MCF 10A (cell line): ENCODE measurements at regions not wholly inside any gene's neighbourhood (a gene's known extent, or its start where the extent isn't known, plus 50 kb on each side); places are given as distances from the start of the nearest gene placed in this dataset.

Source experiments
- BruUV-seq: library from RNA; stranded (reverse); fragments of 400-500 nt; replicated peaks from 2 replicates; lab custom pipeline; 2021; lab: Mats Ljungman, UMichigan
- CTCF ChIA-PET: fragments of 300-600 bp; sonication (Branson Sonifier 250); formaldehyde crosslinking; extraction: SDS; loops from one replicate; lab custom pipeline; 2021; ENCODE audit warnings: antibody characterized with exemption, inconsistent platforms; lab: Yijun Ruan, JAX
- POLR2A ChIA-PET: fragments of 300-600, 350-650 bp; sonication (Branson Sonifier 250); formaldehyde crosslinking; extraction: SDS; loops from one replicate; lab custom pipeline; 2020; ENCODE audit warnings: antibody characterized with exemption, inconsistent platforms; lab: Yijun Ruan, JAX
- DNase-seq: peaks from one replicate; pipeline ENCODE4 v3.0.0-alpha.2; 2018; ENCODE audit not compliant: unreplicated experiment
- H3K27ac Mint-ChIP-seq: one replicate; pipeline ENCODE4 v1.8.0; 2022; ENCODE audit warnings: mild to moderate bottlenecking, low read depth, mixed read lengths; ENCODE audit not compliant: unreplicated experiment
- H3K27me3 Mint-ChIP-seq: one replicate; pipeline ENCODE4 v1.8.0; 2022; ENCODE audit warnings: mixed read lengths; ENCODE audit not compliant: insufficient read depth, unreplicated experiment
- H3K36me3 Mint-ChIP-seq: one replicate; pipeline ENCODE4 v1.8.0; 2022; ENCODE audit warnings: mild to moderate bottlenecking, moderate library complexity, mixed read lengths; ENCODE audit not compliant: insufficient read depth, unreplicated experiment
- H3K4me1 Mint-ChIP-seq: one replicate; pipeline ENCODE4 v1.8.0; 2022; ENCODE audit warnings: mixed read lengths; ENCODE audit not compliant: insufficient read depth, unreplicated experiment
- H3K4me3 Mint-ChIP-seq: one replicate; pipeline ENCODE4 v1.8.0; 2022; ENCODE audit warnings: mild to moderate bottlenecking, moderate library complexity, mixed read lengths; ENCODE audit not compliant: unreplicated experiment
- H3K9me3 Mint-ChIP-seq: one replicate; pipeline ENCODE4 v1.8.0; 2022; ENCODE audit warnings: mixed read lengths; ENCODE audit not compliant: unreplicated experiment
- intact Hi-C: fragments of 100-400 bp; cut with micrococcal nuclease; formaldehyde crosslinking; loops from 2 replicates; pipeline ENCODE4 v1.14.1; 2022
- TF ChIP-seq, protein P1 (sequence below): fragments of 200-600 bp; IDR thresholded peaks from one replicate; pipeline ENCODE4 v1.8.0; 2022; ENCODE audit warnings: antibody characterized with exemption, mild to moderate bottlenecking; ENCODE audit not compliant: unreplicated experiment

- ChIA-PET CTCF (interaction anchor here (1.0 kb wide), 2 partner anchors 17 to 135 kb away, joined by 3 read pairs; no protein-coding TSS in a partner anchor), POLR2A (interaction anchor here (0.6 to 1.5 kb wide), 3 partner anchors 13 to 813 kb away, joined by 3 to 4 read pairs (median 3); no protein-coding TSS in a partner anchor)
- peaks cover 4% of the 10 kb centered on the region for H3K36me3 Mint-ChIP-seq
- intact Hi-C loops = no loop called here
- no peak overlapping the region for H3K4me3 Mint-ChIP-seq
- no peaks in the 10 kb centered on the region for H3K27me3 Mint-ChIP-seq
- H3K9me3 Mint-ChIP-seq = no peaks in the 10 kb centered on the region
- no TSS peak for BruUV-seq
- TF ChIP-seq, protein P1, sequence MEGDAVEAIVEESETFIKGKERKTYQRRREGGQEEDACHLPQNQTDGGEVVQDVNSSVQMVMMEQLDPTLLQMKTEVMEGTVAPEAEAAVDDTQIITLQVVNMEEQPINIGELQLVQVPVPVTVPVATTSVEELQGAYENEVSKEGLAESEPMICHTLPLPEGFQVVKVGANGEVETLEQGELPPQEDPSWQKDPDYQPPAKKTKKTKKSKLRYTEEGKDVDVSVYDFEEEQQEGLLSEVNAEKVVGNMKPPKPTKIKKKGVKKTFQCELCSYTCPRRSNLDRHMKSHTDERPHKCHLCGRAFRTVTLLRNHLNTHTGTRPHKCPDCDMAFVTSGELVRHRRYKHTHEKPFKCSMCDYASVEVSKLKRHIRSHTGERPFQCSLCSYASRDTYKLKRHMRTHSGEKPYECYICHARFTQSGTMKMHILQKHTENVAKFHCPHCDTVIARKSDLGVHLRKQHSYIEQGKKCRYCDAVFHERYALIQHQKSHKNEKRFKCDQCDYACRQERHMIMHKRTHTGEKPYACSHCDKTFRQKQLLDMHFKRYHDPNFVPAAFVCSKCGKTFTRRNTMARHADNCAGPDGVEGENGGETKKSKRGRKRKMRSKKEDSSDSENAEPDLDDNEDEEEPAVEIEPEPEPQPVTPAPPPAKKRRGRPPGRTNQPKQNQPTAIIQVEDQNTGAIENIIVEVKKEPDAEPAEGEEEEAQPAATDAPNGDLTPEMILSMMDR = no peak
- no peak for DNase-seq
- no peak overlapping the region for H3K27ac Mint-ChIP-seq
- peaks cover 15% of the 10 kb centered on the region for H3K4me1 Mint-ChIP-seq
These were observed 250.7 kb downstream of the MAFB start for GRCh38 chr20:40438161-40438830.

DNA sequence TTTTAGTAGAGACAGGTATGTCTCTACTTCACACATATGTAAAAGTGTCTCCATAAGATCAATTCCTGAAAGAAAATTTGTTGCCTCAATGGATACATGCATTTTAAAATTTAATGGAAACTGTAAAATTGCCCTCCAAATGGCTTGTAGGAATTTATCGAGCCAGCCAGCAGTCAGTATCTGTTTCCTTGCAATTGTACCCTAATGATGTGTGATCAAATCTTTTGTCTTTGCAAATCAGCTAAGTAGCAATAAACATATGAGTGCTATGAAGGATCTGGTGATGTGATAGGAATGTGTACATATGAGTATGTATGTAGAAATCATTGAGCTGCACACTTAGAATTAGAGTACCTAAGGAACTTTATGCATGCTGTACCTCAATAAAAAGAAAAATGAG, 253.0 kb downstream of the MAFB start:
- no peaks in the 10 kb centered on the region for H3K36me3 Mint-ChIP-seq
- intact Hi-C loops = no loop called here
- H3K4me1 Mint-ChIP-seq = peaks cover 10% of the 10 kb centered on the region
- no TSS peak for BruUV-seq
- no peak for DNase-seq
- ChIA-PET POLR2A (no interaction called here), CTCF (interaction anchor here (0.7 to 1.6 kb wide), 6 partner anchors 15 to 253 kb away, joined by 3 to 4 read pairs (median 4); partner anchors contain the start of gene MAFB)
- no peak overlapping the region for H3K4me3 Mint-ChIP-seq
- no peaks in the 10 kb centered on the region for H3K9me3 Mint-ChIP-seq
- no peaks in the 10 kb centered on the region for H3K27me3 Mint-ChIP-seq
- no peak overlapping the region for H3K27ac Mint-ChIP-seq
- TF ChIP-seq, protein P1 = no peak

DNA sequence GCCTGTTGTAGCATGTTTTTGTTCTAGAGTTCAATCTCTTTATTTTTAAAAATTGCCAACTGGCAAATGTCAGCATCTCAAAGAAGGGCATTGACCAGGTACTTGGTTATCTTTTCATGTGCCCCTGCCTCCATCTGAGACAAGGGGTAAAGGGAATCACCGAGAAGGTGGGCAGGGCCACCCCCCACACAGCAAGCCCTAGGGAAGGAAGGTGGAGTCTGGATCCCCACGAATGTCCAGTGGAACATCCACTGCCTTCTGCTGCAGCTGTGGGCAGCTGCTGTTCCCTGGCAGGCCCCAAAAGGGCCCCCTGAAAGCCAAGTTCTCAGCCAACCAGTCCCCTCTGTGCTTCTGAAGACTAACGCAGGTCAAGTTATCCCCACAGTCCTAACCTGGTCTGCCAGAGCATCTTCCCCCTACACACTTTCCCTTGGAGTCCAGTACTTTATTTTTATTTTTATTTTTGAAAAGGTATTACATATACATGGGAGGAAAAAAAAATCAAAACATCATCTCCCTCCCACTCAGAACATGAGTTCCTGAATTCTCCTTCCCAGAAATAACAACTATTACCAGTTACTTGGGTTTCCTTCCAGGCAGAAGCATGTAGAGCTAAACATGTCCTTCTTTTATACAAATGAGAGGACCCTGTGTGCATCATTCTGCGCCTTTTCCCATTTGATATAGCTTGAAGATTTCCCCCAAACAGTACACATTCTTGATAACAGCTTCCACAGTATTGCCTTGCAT, 253.7 kb downstream of the MAFB start:
- POLR2A ChIA-PET = no interaction called here
- Mint-ChIP-seq H3K9me3 (no peaks in the 10 kb centered on the region), H3K36me3 (no peaks in the 10 kb centered on the region), H3K4me3 (no peak overlapping the region), H3K27me3 (no peaks in the 10 kb centered on the region), H3K4me1 (peaks cover 11% of the 10 kb centered on the region), H3K27ac (no peak overlapping the region)
- TF ChIP-seq, protein P1 = no peak
- no TSS peak for BruUV-seq
- no peak for DNase-seq
- CTCF ChIA-PET = interaction anchor here (0.6 to 1.6 kb wide), 6 partner anchors 16 to 1354 kb away, joined by 3 to 4 read pairs (median 4); no protein-coding TSS in a partner anchor
- intact Hi-C loops = no loop called here

DNA sequence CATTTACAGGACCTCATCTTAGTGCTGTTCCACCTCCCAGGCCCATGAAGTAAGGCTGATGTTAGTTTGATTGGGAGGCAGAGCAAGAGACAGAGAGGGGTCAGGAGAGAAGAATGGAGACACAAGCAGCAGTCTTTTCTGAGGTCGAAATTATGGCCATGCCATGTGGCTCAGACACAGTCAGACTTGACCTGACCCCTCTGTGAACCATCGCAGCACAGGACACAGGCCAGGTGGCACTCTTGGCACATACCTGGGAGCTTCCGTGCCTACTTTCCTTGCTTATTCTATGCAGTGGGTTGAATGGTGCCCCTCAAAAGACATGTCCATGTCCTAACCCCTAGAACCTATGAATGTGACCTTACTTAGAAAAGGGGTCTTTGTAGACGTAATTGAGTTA, 254.9 kb downstream of the MAFB start:
- DNase-seq = no peak
- H3K36me3 Mint-ChIP-seq = no peaks in the 10 kb centered on the region
- no peaks in the 10 kb centered on the region for H3K27me3 Mint-ChIP-seq
- no peaks in the 10 kb centered on the region for H3K9me3 Mint-ChIP-seq
- TF ChIP-seq, protein P1 = no peak
- peaks cover 11% of the 10 kb centered on the region for H3K4me1 Mint-ChIP-seq
- BruUV-seq = no TSS peak
- ChIA-PET POLR2A (no interaction called here), CTCF (interaction anchor here (0.6 to 1.0 kb wide), 4 partner anchors 10 to 87 kb away, joined by 3 to 4 read pairs (median 3); no protein-coding TSS in a partner anchor)
- H3K4me3 Mint-ChIP-seq = no peak overlapping the region
- no peak overlapping the region for H3K27ac Mint-ChIP-seq
- intact Hi-C loops = no loop called here
